ENCODE measurements at regions not wholly inside any gene's neighbourhood (a gene's known extent, or its start where the extent isn't known, plus 50 kb on each side); places are given as distances from the start of the nearest gene placed in this dataset.

GRCh38 chr6:22838345-22838744 lies 269.0 kb downstream of the HDGFL1 start:
- POLR2A ChIA-PET: no interaction called here
- CTCF ChIA-PET: no interaction called here
- H3K9me3 Mint-ChIP-seq: peaks cover 67% of the 10 kb centered on the region

GRCh38 chr6:22845467-22845866 lies 276.1 kb downstream of the HDGFL1 start:
- Mint-ChIP-seq H3K27ac (no peak overlapping the region), H3K4me1 (no peaks in the 10 kb centered on the region), H3K4me3 (no peak overlapping the region), H3K9me3 (peaks cover 48% of the 10 kb centered on the region), H3K27me3 (ENCODE audit: low read depth) (no peaks in the 10 kb centered on the region), H3K36me3 (peaks cover 20% of the 10 kb centered on the region)
- no peak for DNase-seq (ENCODE audit: low spot score)
- no peak for TF ChIP-seq ATF3 (CRISPR knock-in tag; conservative IDR thresholded peaks at IDR 0.05)
- no peak for TF ChIP-seq IRF1 (CRISPR knock-in tag; IDR thresholded peaks at IDR 0.05)
- no peak for TF ChIP-seq ARID4B (CRISPR knock-in tag; IDR thresholded peaks at IDR 0.05; ENCODE audit: borderline replicate concordance)
- TF ChIP-seq PRRX2 (CRISPR knock-in tag; IDR thresholded peaks at IDR 0.05): no peak
- TF ChIP-seq E2F5 (CRISPR knock-in tag; IDR thresholded peaks at IDR 0.05): no peak
- no peak for TF ChIP-seq ZSCAN18 (CRISPR knock-in tag; IDR thresholded peaks at IDR 0.05)
- no peak for TF ChIP-seq USF2 (CRISPR knock-in tag; IDR thresholded peaks at IDR 0.05)
- no peak for TF ChIP-seq ETV6 (CRISPR knock-in tag; IDR thresholded peaks at IDR 0.05)
- no peak for TF ChIP-seq ZNF232 (CRISPR knock-in tag; IDR thresholded peaks at IDR 0.05)
- TF ChIP-seq GRHL2 (CRISPR knock-in tag; IDR thresholded peaks at IDR 0.05; ENCODE audit: insufficient replicate concordance, severe bottlenecking): no peak
- no peak for TF ChIP-seq ZNF671 (CRISPR knock-in tag; IDR thresholded peaks at IDR 0.05)
- TF ChIP-seq ATF6 (CRISPR knock-in tag; IDR thresholded peaks at IDR 0.05): no peak
- no peak for TF ChIP-seq RORB (CRISPR knock-in tag; IDR thresholded peaks at IDR 0.05)
- no peak for TF ChIP-seq TCF7 (CRISPR knock-in tag; IDR thresholded peaks at IDR 0.05; ENCODE audit: low read depth)
- no peak for TF ChIP-seq FOXJ3 (CRISPR knock-in tag; IDR thresholded peaks at IDR 0.05; ENCODE audit: borderline replicate concordance)
- no peak for TF ChIP-seq ZMAT4 (CRISPR knock-in tag; IDR thresholded peaks at IDR 0.05)
- no peak for TF ChIP-seq CREB1 (CRISPR knock-in tag; IDR thresholded peaks at IDR 0.05)
- no peak for TF ChIP-seq CTCF (IDR thresholded peaks at IDR 0.05)
- TF ChIP-seq NR1H2 (CRISPR knock-in tag; IDR thresholded peaks at IDR 0.05): no peak
- CTCF ChIA-PET: no interaction called here
- ATAC-seq: no peak
- POLR2A ChIA-PET: no interaction called here

More at GRCh38 chr6:22838345-22838744, 269.0 kb downstream of the HDGFL1 start:
- Mint-ChIP-seq H3K27me3 (ENCODE audit: low read depth) (peaks cover 5% of the 10 kb centered on the region; the same call in 1 of the 2 replicates), H3K27ac (no peak overlapping the region), H3K4me1 (no peaks in the 10 kb centered on the region), H3K4me3 (no peak overlapping the region), H3K36me3 (peaks cover 49% of the 10 kb centered on the region)
- TF ChIP-seq ZNF317 (CRISPR knock-in tag; IDR thresholded peaks at IDR 0.05; ENCODE audit: borderline replicate concordance, low read depth): peak; percentile 97
- TF ChIP-seq CDX4 (CRISPR knock-in tag; IDR thresholded peaks at IDR 0.05; ENCODE audit: borderline replicate concordance): no peak
- no peak for ATAC-seq
- DNase-seq (ENCODE audit: low spot score): no peak
